Transverse colon (tissue), 4 donors: ENCODE measurements at regions not wholly inside any gene's neighbourhood (a gene's known extent, or its start where the extent isn't known, plus 50 kb on each side); places are given as distances from the start of the nearest gene placed in this dataset.

Experiments
- DNase-seq: peaks from one replicate; pipeline ENCODE4 v3.0.0-alpha.2; 2019
- H3K27ac ChIP-seq, 4 donors: fragments of 200-600 bp; sonication (generic); 2 replicates each; pipeline ENCODE4 v1.5.1; 2016 to 2018; ENCODE audit warnings: inconsistent platforms in 4 of 4
- H3K27me3 ChIP-seq: fragments of 200-600 bp; sonication (generic); 2 replicates; pipeline ENCODE4 v1.5.1; 2017; ENCODE audit warnings: inconsistent platforms
- H3K36me3 ChIP-seq, 4 donors: fragments of 200-600 bp; sonication (generic); 2 replicates each; pipeline ENCODE4 v1.5.1; 2017 to 2019; ENCODE audit warnings: inconsistent platforms in 4 of 4
- H3K4me1 ChIP-seq, 4 donors: fragments of 200-600 bp; sonication (generic); 2 replicates each; pipeline ENCODE4 v1.5.1; 2017 to 2020; ENCODE audit warnings: inconsistent platforms in 4 of 4
- H3K4me3 ChIP-seq, 4 donors: fragments of 200-600 bp; sonication (generic); 1 replicate in 1 of 4; 2 replicates in 3 of 4; pipeline versions ENCODE4 v1.5.1 to v1.6.1; 2017 to 2019; ENCODE audit warnings: inconsistent platforms in 4 of 4
- H3K9me3 ChIP-seq, 2 donors: fragments of 200-600 bp; sonication (generic); 2 replicates each; pipeline ENCODE4 v1.5.1; 2017 to 2019; ENCODE audit warnings: inconsistent platforms in 2 of 2
- EP300 ChIP-seq: sonication (generic); formaldehyde crosslinking; IDR thresholded peaks from one replicate; pipeline ENCODE4 v1.6.1; 2017; ENCODE audit warnings: antibody characterized with exemption, low read depth
- POLR2A ChIP-seq: fragments of 450-650 bp; IDR thresholded peaks from one replicate; pipeline ENCODE4 v1.6.1; 2016; ENCODE audit warnings: antibody characterized with exemption, mild to moderate bottlenecking, moderate library complexity
- POLR2AphosphoS5 ChIP-seq, 3 donors: sonication (generic); formaldehyde crosslinking; IDR thresholded peaks; one replicate each; pipeline ENCODE4 v1.6.1; 2016; ENCODE audit warnings: antibody characterized with exemption in 3 of 3
- WGBS, 2 donors: methylation state at CpG; one replicate each; pipeline ENCODE4 v1.1.5; 2018; ENCODE audit warnings: low coverage in 1 of 2; 5-methylcytosine and 5-hydroxymethylcytosine counted together
- in situ Hi-C, 4 donors: fragments of 200-750 bp; cut with MboI; loops; one replicate each; pipeline versions ENCODE4 v1.15.0 to v1.15.1; 2017; ENCODE audit warnings: low sequenced_read_pairs in 3 of 4, low pct_ligation_motif_present in 1 of 4, low pct_unique_long_range_greater_than_20kb in 1 of 4
- intact Hi-C: fragments of 100-400 bp; cut with DNase I; formaldehyde crosslinking; loops from one replicate; pipeline ENCODE4 v1.15.1; 2023; ENCODE audit warnings: low total_unique reads
- TF ChIP-seq, protein P1 (sequence below), 5 experiments: fragments of 200-600 bp in 3 of 5; fragments of 450-650 bp in 2 of 5; sonication (generic) in 3 of 5; IDR thresholded peaks; 1 replicate in 2 of 5; 2 replicates in 3 of 5; pipeline ENCODE4 v1.5.1; 2016 to 2017; ENCODE audit warnings: antibody characterized with exemption in 5 of 5, inconsistent platforms in 3 of 5, mild to moderate bottlenecking in 2 of 5, moderate library complexity in 1 of 5

DNA sequence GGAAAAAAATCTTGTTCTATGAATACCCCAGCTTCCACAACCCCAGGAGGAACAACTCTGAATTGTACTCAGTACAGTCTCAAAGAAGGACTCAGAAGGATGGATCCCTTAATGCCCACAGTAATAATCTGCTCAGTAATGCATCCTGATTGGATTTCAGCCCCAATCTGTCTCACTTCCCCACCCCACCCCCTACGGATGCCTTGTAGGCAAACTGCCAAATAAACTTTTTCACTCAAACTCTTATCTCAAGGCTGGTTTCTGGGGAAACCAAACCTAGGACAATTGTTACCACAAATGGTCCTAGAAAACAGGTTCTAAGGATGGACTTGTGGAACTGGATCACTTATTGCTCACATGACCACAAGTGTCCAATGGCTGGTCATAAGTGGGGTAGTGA, 1021.8 kb upstream of the INTU start:
- Histone ChIP-seq H3K4me3 (no peak overlapping the region), H3K27me3 (no peaks in the 10 kb centered on the region), H3K36me3 (no peaks in the 10 kb centered on the region), H3K9me3 (no peaks in the 10 kb centered on the region), H3K4me1 (no peaks in the 10 kb centered on the region), H3K27ac (no peak overlapping the region)
- no peak for TF ChIP-seq POLR2AphosphoS5 (IDR thresholded peaks at IDR 0.05)
- no peak for TF ChIP-seq EP300
- TF ChIP-seq, protein P1, sequence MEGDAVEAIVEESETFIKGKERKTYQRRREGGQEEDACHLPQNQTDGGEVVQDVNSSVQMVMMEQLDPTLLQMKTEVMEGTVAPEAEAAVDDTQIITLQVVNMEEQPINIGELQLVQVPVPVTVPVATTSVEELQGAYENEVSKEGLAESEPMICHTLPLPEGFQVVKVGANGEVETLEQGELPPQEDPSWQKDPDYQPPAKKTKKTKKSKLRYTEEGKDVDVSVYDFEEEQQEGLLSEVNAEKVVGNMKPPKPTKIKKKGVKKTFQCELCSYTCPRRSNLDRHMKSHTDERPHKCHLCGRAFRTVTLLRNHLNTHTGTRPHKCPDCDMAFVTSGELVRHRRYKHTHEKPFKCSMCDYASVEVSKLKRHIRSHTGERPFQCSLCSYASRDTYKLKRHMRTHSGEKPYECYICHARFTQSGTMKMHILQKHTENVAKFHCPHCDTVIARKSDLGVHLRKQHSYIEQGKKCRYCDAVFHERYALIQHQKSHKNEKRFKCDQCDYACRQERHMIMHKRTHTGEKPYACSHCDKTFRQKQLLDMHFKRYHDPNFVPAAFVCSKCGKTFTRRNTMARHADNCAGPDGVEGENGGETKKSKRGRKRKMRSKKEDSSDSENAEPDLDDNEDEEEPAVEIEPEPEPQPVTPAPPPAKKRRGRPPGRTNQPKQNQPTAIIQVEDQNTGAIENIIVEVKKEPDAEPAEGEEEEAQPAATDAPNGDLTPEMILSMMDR (IDR thresholded peaks at IDR 0.05) = no peak
- TF ChIP-seq POLR2A = no peak
- in situ Hi-C loops = no loop called here
- intact Hi-C loops = no loop called here
- no peak for DNase-seq
- WGBS, 2 donors = 29 to 52% methylated on average over 1 of the region's 1 CpG

DNA sequence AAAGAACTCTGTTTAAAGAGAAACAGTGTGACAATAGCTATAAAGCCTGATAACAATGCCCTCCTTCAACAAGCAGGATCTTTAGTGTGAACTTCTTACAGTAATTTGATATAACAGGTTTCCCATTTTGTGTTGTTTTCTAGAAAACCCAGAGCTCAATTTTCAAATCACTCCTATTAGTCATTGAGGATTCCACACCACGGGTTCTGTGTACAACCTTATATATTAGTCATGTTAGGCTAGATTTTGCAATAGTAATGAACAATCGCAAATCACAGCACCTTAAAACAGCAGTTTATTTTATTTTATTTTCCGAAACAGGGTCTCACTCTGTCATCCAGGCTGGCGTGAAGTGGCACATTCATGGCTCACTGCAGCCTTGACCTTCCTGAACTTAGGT, 1020.9 kb upstream of the INTU start:
- 46 to 51% methylated on average over 3 to 4 of the region's 4 CpGs for WGBS, 2 donors
- H3K36me3 ChIP-seq = no peaks in the 10 kb centered on the region

DNA sequence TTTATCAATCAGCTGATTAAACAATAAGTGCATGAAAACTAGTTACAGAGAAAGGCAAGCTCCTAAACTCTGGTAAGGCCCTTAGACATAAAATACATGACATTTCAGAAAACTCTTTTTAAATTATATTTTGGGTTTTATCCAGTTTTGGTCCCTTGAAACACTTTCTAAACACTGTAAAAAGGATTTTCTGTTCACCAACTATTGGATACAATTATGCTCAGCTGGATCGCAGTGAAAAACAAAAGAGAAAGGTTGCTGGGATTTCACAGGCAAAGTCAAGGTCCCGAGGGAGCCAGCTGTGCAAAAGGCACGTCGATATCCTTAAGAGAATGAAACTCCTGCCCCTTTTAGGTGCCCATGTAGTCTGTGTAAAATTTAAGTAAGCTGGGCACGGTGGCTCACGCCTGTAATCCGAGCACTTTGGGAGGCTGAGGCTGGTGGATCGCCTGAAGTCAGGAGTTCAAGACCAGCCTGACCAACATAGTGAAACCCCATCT, 1018.4 kb upstream of the INTU start:
- no peaks in the 10 kb centered on the region for H3K9me3 ChIP-seq
- no peak overlapping the region for H3K4me3 ChIP-seq
- DNase-seq = no peak
- TF ChIP-seq POLR2AphosphoS5 (IDR thresholded peaks at IDR 0.05) (no peak), POLR2A (no peak)
- TF ChIP-seq, protein P1 (IDR thresholded peaks at IDR 0.05) = no peak
- no peaks in the 10 kb centered on the region for H3K27me3 ChIP-seq
- WGBS, 2 donors = 83 to 100% methylated on average over 2 to 8 of the region's 8 CpGs
- H3K27ac ChIP-seq = no peak overlapping the region
- in situ Hi-C loops = no loop called here
- no peaks in the 10 kb centered on the region for H3K36me3 ChIP-seq
- no peaks in the 10 kb centered on the region for H3K4me1 ChIP-seq
- intact Hi-C loops = no loop called here

More for the DNA sequence above, 1020.9 kb upstream of the INTU start:
- no peak for DNase-seq
- in situ Hi-C loops = no loop called here
- intact Hi-C loops = no loop called here
- no peak overlapping the region for H3K4me3 ChIP-seq
- no peaks in the 10 kb centered on the region for H3K4me1 ChIP-seq
- H3K9me3 ChIP-seq = no peaks in the 10 kb centered on the region
- no peaks in the 10 kb centered on the region for H3K27me3 ChIP-seq
- H3K27ac ChIP-seq = no peak overlapping the region
- TF ChIP-seq EP300 (no peak), POLR2AphosphoS5 (IDR thresholded peaks at IDR 0.05) (no peak), POLR2A (no peak)
- TF ChIP-seq, protein P1 (IDR thresholded peaks at IDR 0.05) = no peak

DNA sequence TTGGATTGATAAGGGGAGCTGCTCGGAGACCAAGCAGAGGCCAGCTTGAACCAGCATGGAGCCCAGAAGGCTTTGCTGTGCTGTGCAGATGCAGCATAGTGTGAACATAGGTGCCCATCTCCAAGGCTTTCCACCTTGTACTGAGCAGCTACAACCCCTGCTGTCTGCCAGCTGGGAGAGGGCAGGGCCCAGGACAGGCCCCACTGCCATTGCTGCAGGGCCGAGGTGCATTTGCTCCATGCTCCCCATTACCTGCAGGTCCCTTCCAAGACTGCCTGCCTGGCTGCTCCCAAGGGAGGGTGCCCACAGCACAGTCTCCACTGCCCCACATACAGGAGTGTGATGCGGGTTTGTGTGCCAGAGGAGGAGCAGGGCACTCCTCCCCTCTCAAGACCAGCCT, 1016.0 kb upstream of the INTU start:
- H3K27me3 ChIP-seq = no peaks in the 10 kb centered on the region
- H3K27ac ChIP-seq = no peak overlapping the region
- TF ChIP-seq EP300 = no peak
- TF ChIP-seq POLR2A = no peak
- TF ChIP-seq POLR2AphosphoS5 (IDR thresholded peaks at IDR 0.05) = no peak
- TF ChIP-seq, protein P1 (IDR thresholded peaks at IDR 0.05) = no peak
- H3K9me3 ChIP-seq = no peaks in the 10 kb centered on the region
- in situ Hi-C loops = no loop called here
- no peaks in the 10 kb centered on the region for H3K4me1 ChIP-seq
- no peaks in the 10 kb centered on the region for H3K36me3 ChIP-seq
- intact Hi-C loops = no loop called here
- DNase-seq = no peak
- 96% methylated on average over 3 of the region's 3 CpGs; no CpG with 5 or more reads in 1 of the 2 donors for WGBS, 2 donors
- no peak overlapping the region for H3K4me3 ChIP-seq
